VCaP (cell line): ENCODE measurements at regions not wholly inside any gene's neighbourhood (a gene's known extent, or its start where the extent isn't known, plus 50 kb on each side); places are given as distances from the start of the nearest gene placed in this dataset.
A peak's percentile ranks its signal among the peaks of the same experiment; 100 is the strongest.

Source experiments
- H3K27ac ChIP-seq: fragments of 450-650 bp; 2 replicates; pipeline ENCODE4 v1.5.1; 2017
- CTCF ChIP-seq: fragments of 450-650 bp; conservative IDR thresholded peaks from 2 replicates; pipeline ENCODE4 v1.5.1; 2017; ENCODE audit warnings: mild to moderate bottlenecking, moderate library complexity

GRCh38 chr7:113784316-113784715 is 134.5 kb downstream of the PPP1R3A start:
- H3K27ac ChIP-seq, result no peak overlapping the region
- TF ChIP-seq CTCF, result no peak

GRCh38 chr7:113783403-113783802 is 135.4 kb downstream of the PPP1R3A start:
- TF ChIP-seq CTCF, result no peak

GRCh38 chr7:113775804-113776203 is 143.0 kb downstream of the PPP1R3A start:
- TF ChIP-seq CTCF, result no peak
- H3K27ac ChIP-seq, result no peak overlapping the region

More at GRCh38 chr7:113783403-113783802, 135.4 kb downstream of the PPP1R3A start:
- H3K27ac ChIP-seq, result no peak overlapping the region

- no peak for TF ChIP-seq CTCF
- H3K27ac ChIP-seq, result no peak overlapping the region
These were observed 143.4 kb downstream of the PPP1R3A start for GRCh38 chr7:113775401-113775800.

- H3K27ac ChIP-seq, result no peak overlapping the region
- peak; percentile 93 for TF ChIP-seq CTCF
These were observed 144.5 kb downstream of the PPP1R3A start for GRCh38 chr7:113774182-113774807.

- no peak overlapping the region for H3K27ac ChIP-seq
- TF ChIP-seq CTCF, result no peak
These were observed 148.6 kb downstream of the PPP1R3A start for GRCh38 chr7:113770146-113770738.

- TF ChIP-seq CTCF, result no peak
- no peak overlapping the region for H3K27ac ChIP-seq
These were observed 150.4 kb downstream of the PPP1R3A start for GRCh38 chr7:113768387-113768786.
